Stimulated activated effector memory CD8-positive, alpha-beta T cell treated with anti-CD3 and anti-CD28 coated beads, Interleukin-12 subunit alpha, Interleukin-12 subunit beta, amount 100 ng/mL, for 72 hours (primary cell): ENCODE measurements at regions not wholly inside any gene's neighbourhood (a gene's known extent, or its start where the extent isn't known, plus 50 kb on each side); places are given as distances from the start of the nearest gene placed in this dataset.
A peak's percentile ranks its signal among the peaks of the same experiment; 100 is the strongest.
"Not testable (repeated sequence)": the region's sequence is repeated elsewhere in the genome, so short reads cannot be mapped to it uniquely, and the experiment has no call there.

ENCODE experiments used
- ATAC-seq: fragments of 150-1000 bp; cut with Tn5 transposase; 2 replicates; pipeline ENCODE4 v1.10.0; 2021
- DNase-seq, 2 donors: peaks; one replicate each; pipeline ENCODE4 v3.0.0; 2021 to 2022; ENCODE audit warnings: low spot score in 2 of 2
- H3K27ac Mint-ChIP-seq: one replicate; pipeline ENCODE4 v1.8.0; 2022; ENCODE audit warnings: mild to moderate bottlenecking, mixed read lengths
- H3K36me3 Mint-ChIP-seq: one replicate; pipeline ENCODE4 v1.8.0; 2022; ENCODE audit warnings: mild to moderate bottlenecking, mixed read lengths
- H3K4me1 Mint-ChIP-seq: one replicate; pipeline ENCODE4 v1.8.0; 2022; ENCODE audit warnings: mixed read lengths
- H3K4me3 Mint-ChIP-seq: one replicate; pipeline ENCODE4 v1.8.0; 2022; ENCODE audit warnings: mild to moderate bottlenecking, mixed read lengths
- H3K9me3 Mint-ChIP-seq: one replicate; pipeline ENCODE4 v1.8.0; 2022; ENCODE audit warnings: mixed read lengths

DNA sequence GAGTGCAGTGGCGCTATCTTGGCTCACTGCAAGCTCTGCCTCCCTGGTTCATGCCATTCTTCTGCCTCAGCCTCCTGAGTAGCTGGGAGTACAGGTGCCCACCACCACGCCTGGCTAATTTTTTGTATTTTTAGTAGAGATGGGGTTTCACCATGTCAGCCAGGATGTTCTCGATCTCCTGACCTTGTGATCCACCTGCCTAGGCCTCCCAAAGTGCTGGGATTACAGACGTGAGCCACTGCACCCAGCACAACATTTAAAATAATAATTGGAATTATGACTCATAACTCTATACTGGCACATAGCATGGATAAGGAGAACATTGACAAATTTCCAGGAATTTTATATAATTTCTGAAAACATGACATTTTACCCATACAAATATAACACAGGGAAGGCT lies 54.2 kb downstream of the DBET start:
- H3K4me3 Mint-ChIP-seq, ATAC-seq, H3K36me3 Mint-ChIP-seq, H3K27ac Mint-ChIP-seq, H3K4me1 Mint-ChIP-seq, H3K9me3 Mint-ChIP-seq: not testable (repeated sequence)
- peak in 1 of 2 donors; percentile 44 for DNase-seq

DNA sequence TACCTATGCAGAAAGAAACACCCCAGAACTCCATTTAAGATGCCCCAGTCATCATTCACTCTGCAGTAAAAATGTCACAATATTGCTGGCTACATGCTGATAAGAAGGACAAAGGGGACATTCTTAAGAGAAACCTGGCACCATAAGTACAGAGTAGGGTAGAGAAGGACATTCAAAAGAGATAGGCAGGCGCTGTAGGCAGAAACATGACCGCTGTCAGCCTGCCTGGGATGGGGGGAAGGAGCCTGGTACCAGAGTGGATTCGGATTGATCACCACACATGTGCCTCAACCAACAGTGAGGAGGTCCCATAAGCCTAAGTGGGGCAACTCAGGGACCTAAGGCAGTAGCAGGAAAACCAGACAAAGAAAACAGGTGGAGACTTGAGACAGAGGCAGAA lies 54.1 kb upstream of the DUX4 start:
- not testable (repeated sequence) for H3K4me1 Mint-ChIP-seq, H3K9me3 Mint-ChIP-seq, DNase-seq, ATAC-seq, H3K36me3 Mint-ChIP-seq, H3K4me3 Mint-ChIP-seq, H3K27ac Mint-ChIP-seq

DNA sequence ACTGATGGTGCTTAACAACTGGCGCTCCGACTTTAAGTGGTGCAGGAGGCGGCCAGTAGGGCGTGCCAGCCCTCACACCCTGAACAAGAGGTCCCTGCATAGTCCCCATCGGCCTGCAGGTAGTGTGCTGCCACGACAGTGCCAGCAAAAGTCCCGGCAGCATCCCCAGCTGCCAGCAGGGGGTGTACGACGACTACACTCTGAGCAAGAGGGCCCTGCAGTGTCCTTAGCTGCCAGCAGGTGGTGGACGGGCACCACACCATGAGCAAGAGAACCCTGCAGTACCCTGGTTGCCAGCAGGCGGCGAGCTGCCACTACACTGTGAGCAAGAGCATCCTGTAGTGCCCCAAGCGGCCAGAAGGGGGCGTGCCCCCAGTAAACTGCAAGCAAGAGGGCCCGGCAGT lies 53.5 kb upstream of the DUX4 start:
- not testable (repeated sequence) for H3K36me3 Mint-ChIP-seq, H3K9me3 Mint-ChIP-seq, H3K4me1 Mint-ChIP-seq, DNase-seq, H3K27ac Mint-ChIP-seq, H3K4me3 Mint-ChIP-seq
- ATAC-seq, result peak; percentile 80

DNA sequence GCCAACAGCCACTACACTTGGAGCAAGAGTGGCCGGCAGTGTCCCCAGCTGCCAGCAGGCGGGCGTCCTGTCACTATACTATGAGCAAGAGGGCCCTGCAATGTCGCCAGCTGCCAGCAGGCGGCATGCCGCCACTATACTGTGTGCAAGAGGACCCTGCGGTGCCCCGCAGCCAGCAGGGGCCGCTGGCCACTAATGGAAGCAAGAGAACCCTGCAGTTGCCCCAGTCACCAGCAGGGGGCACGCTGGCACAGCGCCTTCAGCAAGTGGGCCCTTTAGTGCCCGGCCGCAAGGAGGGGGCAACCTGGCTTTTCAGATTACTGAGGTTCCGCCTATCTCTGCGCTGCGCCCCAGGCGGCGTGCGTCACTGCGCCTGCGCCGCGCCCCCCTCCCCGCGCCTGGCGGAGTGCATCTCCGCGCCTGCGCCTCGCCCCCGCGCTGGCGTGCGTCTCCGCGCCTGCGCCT lies 53.0 kb upstream of the DUX4 start:
- not testable (repeated sequence) for H3K36me3 Mint-ChIP-seq, H3K9me3 Mint-ChIP-seq, H3K27ac Mint-ChIP-seq, H3K4me1 Mint-ChIP-seq, H3K4me3 Mint-ChIP-seq
- ATAC-seq, result peak; percentile 74
- peak in 1 of 2 donors; percentile 49 for DNase-seq

DNA sequence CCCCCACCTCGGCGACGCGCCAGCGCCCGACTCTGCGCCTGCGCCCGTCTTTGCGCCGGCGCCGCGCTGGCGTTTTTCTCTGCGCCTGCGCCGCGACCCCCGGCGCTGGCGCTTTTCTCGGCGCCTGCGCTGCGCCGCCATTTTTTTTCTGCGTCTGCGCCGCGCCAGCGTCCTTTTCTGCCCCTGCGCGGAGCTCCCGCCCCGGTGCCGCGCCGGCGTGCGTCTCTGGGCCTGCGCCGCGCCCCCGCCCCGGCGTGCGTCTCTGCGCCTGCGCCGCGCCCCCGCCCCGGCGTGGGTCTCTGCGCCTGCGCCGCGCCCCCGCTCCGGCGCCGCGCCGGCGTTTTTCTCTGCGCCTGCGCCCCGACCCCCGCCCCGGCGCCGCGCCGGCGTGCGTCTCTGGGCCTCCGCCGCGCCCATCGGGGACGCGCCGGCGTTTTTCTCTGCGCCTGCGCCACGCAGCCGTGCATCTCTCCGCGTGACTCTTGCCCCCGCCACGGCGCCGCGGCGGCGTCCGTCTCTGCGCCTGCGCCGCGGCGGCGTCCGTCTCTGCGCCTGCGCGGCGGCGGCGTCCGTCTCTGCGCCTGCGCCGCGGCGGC lies 52.4 kb upstream of the DUX4 start:
- not testable (repeated sequence) for H3K9me3 Mint-ChIP-seq, H3K4me1 Mint-ChIP-seq, H3K4me3 Mint-ChIP-seq, H3K27ac Mint-ChIP-seq, ATAC-seq, DNase-seq, H3K36me3 Mint-ChIP-seq

DNA sequence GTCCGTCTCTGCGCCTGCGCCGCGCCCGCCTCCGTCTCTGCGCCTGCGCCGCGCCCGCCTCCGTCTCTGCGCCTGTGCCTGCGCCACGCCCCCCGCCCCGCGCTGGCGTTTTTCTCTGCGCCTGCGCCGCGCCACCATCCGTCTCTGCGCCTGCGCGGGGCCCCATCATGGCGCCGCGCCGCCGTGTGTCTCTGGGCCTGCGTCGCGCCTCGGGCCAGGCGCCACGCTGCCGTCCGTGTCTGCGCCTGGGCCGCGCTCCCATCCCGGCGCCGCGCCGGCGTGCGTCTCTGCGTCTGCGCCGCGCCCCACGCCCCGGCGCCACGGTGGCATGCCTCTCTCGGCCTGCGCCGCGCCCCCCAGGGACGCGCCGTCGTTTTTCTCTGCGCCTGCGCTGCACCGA lies 51.8 kb upstream of the DUX4 start:
- H3K4me1 Mint-ChIP-seq, result no peaks in the 10 kb centered on the region
- ATAC-seq, result no peak
- no peaks in the 10 kb centered on the region for H3K36me3 Mint-ChIP-seq

DNA sequence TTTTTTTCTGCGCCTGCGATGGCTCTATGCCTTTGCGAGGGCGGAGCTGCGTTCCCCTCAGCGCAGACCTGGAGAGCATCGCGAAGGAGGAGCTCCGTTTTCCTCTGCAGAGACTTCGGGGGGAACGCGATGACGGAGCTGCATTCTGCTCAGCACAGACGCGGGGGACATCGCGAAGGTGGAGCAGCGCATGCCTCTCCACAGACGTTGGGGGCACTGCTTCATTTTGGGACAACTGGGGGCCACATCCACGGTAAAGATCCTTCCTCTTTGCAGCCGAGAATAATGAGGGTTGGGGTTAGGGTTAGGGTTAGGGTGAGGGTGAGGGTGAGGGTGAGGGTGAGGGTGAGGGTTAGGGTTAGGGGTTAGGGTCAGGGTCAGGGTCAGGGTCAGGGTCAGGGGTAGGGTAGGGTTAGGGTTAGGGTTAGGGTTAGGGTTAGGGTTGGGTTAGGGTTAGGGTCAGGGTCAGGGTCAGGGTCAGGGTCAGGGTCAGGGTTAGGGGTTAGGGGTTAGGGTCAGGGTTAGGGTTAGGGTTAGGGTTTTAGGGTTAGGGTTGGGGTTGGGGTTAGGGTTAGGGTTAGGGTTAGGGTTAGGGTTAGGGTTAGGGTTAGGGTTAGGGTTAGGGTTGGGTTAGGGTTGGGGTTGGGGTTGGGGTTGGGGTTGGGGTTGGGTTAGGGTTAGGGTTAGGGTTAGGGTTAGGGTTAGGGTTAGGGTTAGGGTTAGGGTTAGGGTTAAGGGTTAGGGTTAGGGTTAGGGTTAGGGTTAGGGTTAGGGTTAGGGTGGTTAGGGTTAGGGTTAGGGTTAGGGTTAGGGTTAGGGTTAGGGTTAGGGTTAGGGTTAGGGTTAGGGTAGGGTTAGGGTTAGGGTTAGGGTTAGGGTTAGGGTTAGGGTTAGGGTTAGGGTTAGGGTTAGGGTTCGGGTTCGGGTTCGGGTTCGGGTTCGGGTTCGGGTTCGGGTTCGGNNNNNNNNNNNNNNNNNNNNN lies 51.1 kb upstream of the DUX4 start:
- H3K9me3 Mint-ChIP-seq, ATAC-seq, H3K27ac Mint-ChIP-seq, H3K36me3 Mint-ChIP-seq, H3K4me3 Mint-ChIP-seq, H3K4me1 Mint-ChIP-seq: not testable (repeated sequence)
- peak in 1 of 2 donors; percentile 80 for DNase-seq

More for the DNA sequence above, 51.8 kb upstream of the DUX4 start:
- no peak overlapping the region for H3K27ac Mint-ChIP-seq
- DNase-seq, result no peak
- no peak overlapping the region for H3K4me3 Mint-ChIP-seq
- H3K9me3 Mint-ChIP-seq, result peaks cover 3% of the 10 kb centered on the region
